ENCODE measurements at regions not wholly inside any gene's neighbourhood (a gene's known extent, or its start where the extent isn't known, plus 50 kb on each side); places are given as distances from the start of the nearest gene placed in this dataset.

- TF ChIP-seq REST (IDR thresholded peaks at IDR 0.05; ENCODE audit: low read depth): no peak
- TF ChIP-seq USF1 (IDR thresholded peaks at IDR 0.05): no peak
- TF ChIP-seq MAX (IDR thresholded peaks at IDR 0.05): no peak
Observed at GRCh38 chr4:103370336-103370735, 172.2 kb upstream of the CENPE start.

GRCh38 chr4:103365285-103365684 is 167.1 kb upstream of the CENPE start:
- TF ChIP-seq TEAD4 (IDR thresholded peaks at IDR 0.05) (no peak), USF1 (IDR thresholded peaks at IDR 0.05) (no peak), CEBPB (IDR thresholded peaks at IDR 0.05) (no peak), TAF1 (IDR thresholded peaks at IDR 0.05; ENCODE audit: low read depth) (no peak), EGR1 (IDR thresholded peaks at IDR 0.05) (no peak), EP300 (IDR thresholded peaks at IDR 0.05; ENCODE audit: borderline replicate concordance) (no peak), MAX (IDR thresholded peaks at IDR 0.05) (no peak), CREB1 (IDR thresholded peaks at IDR 0.05; ENCODE audit: low read depth) (no peak), FOXM1 (IDR thresholded peaks at IDR 0.05; ENCODE audit: borderline replicate concordance, low read depth) (no peak), ZBTB7A (IDR thresholded peaks at IDR 0.05; ENCODE audit: low read depth) (no peak), REST (IDR thresholded peaks at IDR 0.05; ENCODE audit: low read depth) (no peak), RAD21 (IDR thresholded peaks at IDR 0.05; ENCODE audit: low read depth) (no peak), TCF12 (IDR thresholded peaks at IDR 0.05; ENCODE audit: low read depth) (no peak), NFIC (IDR thresholded peaks at IDR 0.05) (no peak), YY1 (IDR thresholded peaks at IDR 0.05; ENCODE audit: low read depth) (no peak)

- TF ChIP-seq TAF1 (IDR thresholded peaks at IDR 0.05; ENCODE audit: low read depth): no peak
- TF ChIP-seq FOXM1 (IDR thresholded peaks at IDR 0.05; ENCODE audit: borderline replicate concordance, low read depth): no peak
- TF ChIP-seq YY1 (IDR thresholded peaks at IDR 0.05; ENCODE audit: low read depth): no peak
- TF ChIP-seq TEAD4 (IDR thresholded peaks at IDR 0.05): no peak
- no peak for TF ChIP-seq TCF12 (IDR thresholded peaks at IDR 0.05; ENCODE audit: low read depth)
- TF ChIP-seq REST (IDR thresholded peaks at IDR 0.05; ENCODE audit: low read depth): no peak
- no peak for TF ChIP-seq USF1 (IDR thresholded peaks at IDR 0.05)
- no peak for TF ChIP-seq MAX (IDR thresholded peaks at IDR 0.05)
- TF ChIP-seq NFIC (IDR thresholded peaks at IDR 0.05): no peak
- no peak for TF ChIP-seq RAD21 (IDR thresholded peaks at IDR 0.05; ENCODE audit: low read depth)
- TF ChIP-seq EGR1 (IDR thresholded peaks at IDR 0.05): no peak
- no peak for TF ChIP-seq CREB1 (IDR thresholded peaks at IDR 0.05; ENCODE audit: low read depth)
- TF ChIP-seq ZBTB7A (IDR thresholded peaks at IDR 0.05; ENCODE audit: low read depth): no peak
Observed at GRCh38 chr4:103364083-103364482, 165.9 kb upstream of the CENPE start.

GRCh38 chr4:103361926-103362325 is 163.8 kb upstream of the CENPE start:
- TF ChIP-seq EP300 (IDR thresholded peaks at IDR 0.05; ENCODE audit: borderline replicate concordance) (no peak), MAX (IDR thresholded peaks at IDR 0.05) (no peak), ZBTB7A (IDR thresholded peaks at IDR 0.05; ENCODE audit: low read depth) (no peak), CEBPB (IDR thresholded peaks at IDR 0.05) (no peak), EGR1 (IDR thresholded peaks at IDR 0.05) (no peak), TCF12 (IDR thresholded peaks at IDR 0.05; ENCODE audit: low read depth) (no peak), RAD21 (IDR thresholded peaks at IDR 0.05; ENCODE audit: low read depth) (no peak), TAF1 (IDR thresholded peaks at IDR 0.05; ENCODE audit: low read depth) (no peak), REST (IDR thresholded peaks at IDR 0.05; ENCODE audit: low read depth) (no peak), TEAD4 (IDR thresholded peaks at IDR 0.05) (no peak), NFIC (IDR thresholded peaks at IDR 0.05) (no peak), YY1 (IDR thresholded peaks at IDR 0.05; ENCODE audit: low read depth) (no peak), USF1 (IDR thresholded peaks at IDR 0.05) (no peak), FOXM1 (IDR thresholded peaks at IDR 0.05; ENCODE audit: borderline replicate concordance, low read depth) (no peak), CREB1 (IDR thresholded peaks at IDR 0.05; ENCODE audit: low read depth) (no peak)

All from Ishikawa (cell line).